PC-9 (cell line): ENCODE measurements at regions not wholly inside any gene's neighbourhood (a gene's known extent, or its start where the extent isn't known, plus 50 kb on each side); places are given as distances from the start of the nearest gene placed in this dataset.

Experiments used
- CTCF ChIP-seq: fragments of 200-600 bp; sonication (generic); conservative IDR thresholded peaks from 2 replicates; pipeline ENCODE4 v1.6.1; 2017; ENCODE audit warnings: mixed run types, antibody characterized with exemption, mild to moderate bottlenecking, moderate library complexity
- EZH2 ChIP-seq: fragments of 200-600 bp; sonication (generic); IDR thresholded peaks from 2 replicates; pipeline ENCODE4 v1.8.0; 2017; ENCODE audit warnings: antibody characterized with exemption, low read depth

DNA sequence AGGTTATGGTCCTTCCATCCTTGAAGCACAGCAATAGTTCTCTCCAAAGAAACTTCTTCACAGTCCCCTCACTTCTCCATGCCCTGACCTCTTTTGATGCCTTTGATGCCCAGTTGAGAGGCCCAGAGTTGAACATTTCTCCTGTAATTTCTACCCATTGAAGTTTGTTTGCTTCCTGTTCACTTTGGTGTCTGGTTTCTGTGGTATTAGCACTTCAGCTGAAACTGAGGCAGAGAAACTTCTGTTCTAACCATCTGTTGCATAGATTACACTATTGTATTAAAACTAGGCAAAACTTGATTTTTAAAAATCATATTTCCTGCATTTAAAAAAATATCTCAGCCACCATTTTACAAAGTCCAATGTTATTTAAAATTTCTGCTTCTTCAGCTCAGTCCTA, 89.8 kb upstream of the ADGRG2 start:
- no peak for TF ChIP-seq CTCF
- TF ChIP-seq EZH2: no peak
